ENCODE measurements at regions not wholly inside any gene's neighbourhood (a gene's known extent, or its start where the extent isn't known, plus 50 kb on each side); places are given as distances from the start of the nearest gene placed in this dataset.

GRCh38 chr6:147081076-147081609 is 123.1 kb upstream of the STXBP5 start:
- TF ChIP-seq CTCF (IDR thresholded peaks at IDR 0.05; ENCODE audit: low read depth, low read length): no peak
- no peak for TF ChIP-seq MYC (IDR thresholded peaks at IDR 0.05; ENCODE audit: low read depth, low read length)
- TF ChIP-seq POLR2A (IDR thresholded peaks at IDR 0.05; ENCODE audit: extremely low read depth, insufficient read length): no peak
- no peak for TF ChIP-seq MAX (IDR thresholded peaks at IDR 0.05; ENCODE audit: low read depth, low read length)
- H3K4me3 ChIP-seq (ENCODE audit: low read depth, low read length): no peak overlapping the region
- DNase-seq (ENCODE audit: low read depth): no peak

- H3K4me3 ChIP-seq (ENCODE audit: low read depth, low read length): no peak overlapping the region
- DNase-seq (ENCODE audit: low read depth): no peak
- TF ChIP-seq CTCF (IDR thresholded peaks at IDR 0.05; ENCODE audit: low read depth, low read length): no peak
- TF ChIP-seq MYC (IDR thresholded peaks at IDR 0.05; ENCODE audit: low read depth, low read length): no peak
- TF ChIP-seq POLR2A (IDR thresholded peaks at IDR 0.05; ENCODE audit: extremely low read depth, insufficient read length): no peak
- TF ChIP-seq MAX (IDR thresholded peaks at IDR 0.05; ENCODE audit: low read depth, low read length): no peak
Observed at GRCh38 chr6:147087641-147088040, 116.6 kb upstream of the STXBP5 start.

GRCh38 chr6:147088861-147089260 is 115.4 kb upstream of the STXBP5 start:
- no peak for TF ChIP-seq CTCF (IDR thresholded peaks at IDR 0.05; ENCODE audit: low read depth, low read length)
- TF ChIP-seq POLR2A (IDR thresholded peaks at IDR 0.05; ENCODE audit: extremely low read depth, insufficient read length): no peak
- no peak for TF ChIP-seq MYC (IDR thresholded peaks at IDR 0.05; ENCODE audit: low read depth, low read length)
- TF ChIP-seq MAX (IDR thresholded peaks at IDR 0.05; ENCODE audit: low read depth, low read length): no peak
- no peak overlapping the region for H3K4me3 ChIP-seq (ENCODE audit: low read depth, low read length)
- DNase-seq (ENCODE audit: low read depth): no peak

- H3K4me3 ChIP-seq (ENCODE audit: low read depth, low read length): no peak overlapping the region
- no peak for DNase-seq (ENCODE audit: low read depth)
- TF ChIP-seq POLR2A (IDR thresholded peaks at IDR 0.05; ENCODE audit: extremely low read depth, insufficient read length): no peak
- TF ChIP-seq MYC (IDR thresholded peaks at IDR 0.05; ENCODE audit: low read depth, low read length): no peak
- TF ChIP-seq MAX (IDR thresholded peaks at IDR 0.05; ENCODE audit: low read depth, low read length): no peak
- no peak for TF ChIP-seq CTCF (IDR thresholded peaks at IDR 0.05; ENCODE audit: low read depth, low read length)
Observed at GRCh38 chr6:147095316-147095715, 108.9 kb upstream of the STXBP5 start.

- no peak for DNase-seq (ENCODE audit: low read depth)
- TF ChIP-seq POLR2A (IDR thresholded peaks at IDR 0.05; ENCODE audit: extremely low read depth, insufficient read length) (no peak), CTCF (IDR thresholded peaks at IDR 0.05; ENCODE audit: low read depth, low read length) (no peak), MYC (IDR thresholded peaks at IDR 0.05; ENCODE audit: low read depth, low read length) (no peak), MAX (IDR thresholded peaks at IDR 0.05; ENCODE audit: low read depth, low read length) (no peak)
- H3K4me3 ChIP-seq (ENCODE audit: low read depth, low read length): no peak overlapping the region
Observed at GRCh38 chr6:147099974-147100373, 104.2 kb upstream of the STXBP5 start.
